ENCODE measurements at regions not wholly inside any gene's neighbourhood (a gene's known extent, or its start where the extent isn't known, plus 50 kb on each side); places are given as distances from the start of the nearest gene placed in this dataset.

DNA sequence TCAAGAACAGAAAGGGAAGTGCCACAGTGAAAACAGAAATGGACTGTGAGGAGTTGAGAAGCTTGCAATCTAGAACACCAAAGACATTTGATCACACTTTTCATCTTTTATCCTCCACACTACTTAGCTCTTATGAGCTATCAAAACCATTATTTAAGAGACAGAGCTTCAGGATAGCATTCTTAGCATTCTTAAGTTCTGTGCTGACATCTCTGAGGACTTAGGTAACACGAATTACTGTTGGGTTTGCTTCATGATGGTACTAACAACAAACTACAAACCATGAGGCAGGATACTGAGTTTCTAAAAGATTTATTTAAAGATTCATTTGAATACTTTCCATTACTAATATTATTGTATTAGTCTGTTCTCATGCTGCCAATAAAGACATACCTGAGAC is 1038.6 kb downstream of the TUSC7 start:
- TF ChIP-seq, protein P1, sequence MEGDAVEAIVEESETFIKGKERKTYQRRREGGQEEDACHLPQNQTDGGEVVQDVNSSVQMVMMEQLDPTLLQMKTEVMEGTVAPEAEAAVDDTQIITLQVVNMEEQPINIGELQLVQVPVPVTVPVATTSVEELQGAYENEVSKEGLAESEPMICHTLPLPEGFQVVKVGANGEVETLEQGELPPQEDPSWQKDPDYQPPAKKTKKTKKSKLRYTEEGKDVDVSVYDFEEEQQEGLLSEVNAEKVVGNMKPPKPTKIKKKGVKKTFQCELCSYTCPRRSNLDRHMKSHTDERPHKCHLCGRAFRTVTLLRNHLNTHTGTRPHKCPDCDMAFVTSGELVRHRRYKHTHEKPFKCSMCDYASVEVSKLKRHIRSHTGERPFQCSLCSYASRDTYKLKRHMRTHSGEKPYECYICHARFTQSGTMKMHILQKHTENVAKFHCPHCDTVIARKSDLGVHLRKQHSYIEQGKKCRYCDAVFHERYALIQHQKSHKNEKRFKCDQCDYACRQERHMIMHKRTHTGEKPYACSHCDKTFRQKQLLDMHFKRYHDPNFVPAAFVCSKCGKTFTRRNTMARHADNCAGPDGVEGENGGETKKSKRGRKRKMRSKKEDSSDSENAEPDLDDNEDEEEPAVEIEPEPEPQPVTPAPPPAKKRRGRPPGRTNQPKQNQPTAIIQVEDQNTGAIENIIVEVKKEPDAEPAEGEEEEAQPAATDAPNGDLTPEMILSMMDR (IDR thresholded peaks at IDR 0.05; ENCODE audit: low read depth, low read length), result no peak
- no peak for DNase-seq (ENCODE audit: low read depth, low spot score)
- H3K4me3 ChIP-seq (ENCODE audit: low read depth, low read length), result no peak overlapping the region
- in situ Hi-C loops (cut with HindIII; ENCODE audit: low sequenced_read_pairs), result no loop called here

DNA sequence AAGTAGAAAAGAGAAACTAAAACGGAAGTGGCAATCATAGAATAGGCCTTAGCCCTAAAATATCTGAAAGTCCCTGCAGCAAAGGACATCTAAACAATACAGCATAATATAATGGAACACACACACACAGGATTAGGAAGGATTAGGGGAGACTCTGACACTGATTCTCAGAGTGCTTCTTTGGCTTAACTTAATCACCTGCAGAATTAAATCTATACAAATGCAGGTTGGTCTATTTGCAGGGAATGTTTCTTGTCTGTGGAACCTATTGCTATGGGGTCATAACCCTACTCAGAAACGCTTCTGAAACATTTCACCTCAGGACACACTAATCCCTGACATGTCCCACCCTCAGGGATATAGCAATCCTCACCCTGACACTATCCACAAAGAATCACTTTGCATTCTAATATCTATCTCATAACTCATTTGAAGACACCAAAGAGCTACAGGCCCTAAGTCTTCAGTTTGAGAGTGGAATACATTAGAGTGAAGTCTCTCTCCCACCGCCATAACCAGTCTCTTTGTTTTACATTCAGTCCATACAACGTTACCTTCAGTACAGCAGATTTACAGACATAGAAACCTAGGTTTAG is 1041.2 kb downstream of the TUSC7 start:
- no peak overlapping the region for H3K4me3 ChIP-seq (ENCODE audit: low read depth, low read length)
- DNase-seq (ENCODE audit: low read depth, low spot score), result no peak
- in situ Hi-C loops (cut with HindIII; ENCODE audit: low sequenced_read_pairs), result no loop called here
- TF ChIP-seq, protein P1 (IDR thresholded peaks at IDR 0.05; ENCODE audit: low read depth, low read length), result no peak

DNA sequence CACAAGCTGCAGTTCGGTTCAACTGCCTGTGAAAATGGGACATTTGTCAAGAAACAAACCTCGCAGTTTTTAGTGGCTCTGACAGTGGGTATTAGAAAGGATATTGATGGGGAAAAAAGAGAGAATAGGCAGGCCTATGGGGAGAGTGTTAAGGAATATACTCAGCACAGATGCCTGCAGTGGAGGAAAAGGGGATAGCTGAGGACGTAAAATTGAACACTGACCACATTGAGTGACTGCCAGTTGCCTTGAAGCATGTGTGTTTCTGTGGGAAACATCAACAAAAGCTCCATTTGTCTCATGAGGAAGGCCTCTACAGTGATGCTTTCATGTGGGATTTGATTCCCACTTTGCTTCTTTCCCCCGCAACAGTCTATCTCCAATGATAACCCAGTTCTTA is 1042.1 kb downstream of the TUSC7 start:
- in situ Hi-C loops (cut with HindIII; ENCODE audit: low sequenced_read_pairs), result no loop called here
- no peak overlapping the region for H3K4me3 ChIP-seq (ENCODE audit: low read depth, low read length)
- TF ChIP-seq, protein P1 (IDR thresholded peaks at IDR 0.05; ENCODE audit: low read depth, low read length), result no peak
- no peak for DNase-seq (ENCODE audit: low read depth, low spot score)

DNA sequence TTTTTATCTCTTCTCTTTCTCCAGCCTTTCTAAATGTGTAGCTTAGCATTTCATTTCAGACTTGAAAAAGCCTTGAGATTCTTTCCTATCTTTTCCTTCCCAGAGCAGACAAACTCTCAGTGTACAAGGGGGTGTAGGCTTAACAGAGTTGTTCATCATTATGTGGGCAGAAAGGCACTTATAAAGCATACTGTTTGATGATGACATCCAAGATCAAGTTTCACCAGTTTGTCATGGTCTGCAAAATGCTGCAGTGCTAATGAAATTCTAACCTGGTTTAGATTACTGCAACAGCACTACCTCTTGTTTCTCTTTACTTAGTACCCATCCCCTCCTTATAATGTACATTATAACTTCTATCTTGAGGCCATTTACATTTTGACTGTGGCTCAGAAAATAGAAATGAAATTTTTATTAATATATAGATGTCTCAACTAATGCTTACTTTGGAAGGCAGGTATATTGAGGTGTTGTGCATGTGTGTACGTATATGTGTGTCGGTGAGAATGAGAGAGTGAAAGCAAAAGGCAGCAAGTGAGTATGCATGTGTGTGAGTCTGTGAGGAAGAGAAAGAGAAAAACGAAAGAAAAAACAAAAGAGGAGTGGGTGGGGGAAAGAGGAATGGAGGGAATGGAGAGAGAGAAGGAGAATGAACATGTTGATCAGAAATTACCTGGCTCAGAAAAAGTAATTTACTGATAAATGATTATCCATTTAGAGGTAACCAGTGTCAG is 1043.6 kb downstream of the TUSC7 start:
- in situ Hi-C loops (cut with HindIII; ENCODE audit: low sequenced_read_pairs), result no loop called here
- peak; percentile 44 for DNase-seq (ENCODE audit: low read depth, low spot score)
- H3K4me3 ChIP-seq (ENCODE audit: low read depth, low read length), result no peak overlapping the region
- TF ChIP-seq, protein P1 (IDR thresholded peaks at IDR 0.05; ENCODE audit: low read depth, low read length), result no peak

DNA sequence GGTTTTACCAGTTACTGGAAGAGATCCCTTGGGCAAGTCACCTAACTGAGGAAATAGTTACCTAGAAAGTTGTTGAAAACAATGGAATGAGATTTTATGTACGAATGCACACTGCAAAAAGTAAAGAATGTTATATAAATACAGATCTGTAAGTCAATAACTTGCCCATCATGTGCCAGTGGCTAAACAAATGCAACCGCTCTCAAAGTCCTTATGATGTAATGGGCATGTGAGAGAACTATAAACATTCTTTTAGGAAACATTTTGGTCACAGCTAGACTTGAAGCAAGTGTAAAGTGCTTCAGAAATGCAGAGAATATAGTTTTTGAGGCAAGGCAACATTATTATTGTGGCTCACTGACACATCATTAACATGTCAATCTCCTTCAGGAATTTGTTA is 1044.5 kb downstream of the TUSC7 start:
- H3K4me3 ChIP-seq (ENCODE audit: low read depth, low read length), result no peak overlapping the region
- TF ChIP-seq, protein P1 (IDR thresholded peaks at IDR 0.05; ENCODE audit: low read depth, low read length), result no peak
- in situ Hi-C loops (cut with HindIII; ENCODE audit: low sequenced_read_pairs), result no loop called here
- no peak for DNase-seq (ENCODE audit: low read depth, low spot score)

DNA sequence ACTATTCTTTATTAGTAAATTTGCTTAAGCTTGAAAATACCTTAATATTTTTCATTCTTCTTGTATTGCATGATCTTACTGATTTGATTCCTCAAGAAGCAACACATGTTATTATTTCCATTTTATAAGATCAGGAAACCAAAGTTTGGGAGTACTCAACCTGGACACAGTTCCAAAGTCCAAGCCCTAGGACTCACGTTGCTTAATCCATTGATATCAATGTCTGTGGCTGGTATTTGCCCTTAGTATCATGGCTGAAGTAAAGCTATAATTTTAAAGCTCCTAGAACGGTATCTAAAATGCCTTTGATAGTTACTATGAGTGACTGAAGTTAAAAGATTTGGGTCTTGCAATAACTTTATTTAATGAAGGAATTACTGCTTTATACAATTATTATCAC is 1045.3 kb downstream of the TUSC7 start:
- no peak for DNase-seq (ENCODE audit: low read depth, low spot score)
- in situ Hi-C loops (cut with HindIII; ENCODE audit: low sequenced_read_pairs), result no loop called here
- TF ChIP-seq, protein P1 (IDR thresholded peaks at IDR 0.05; ENCODE audit: low read depth, low read length), result no peak
- H3K4me3 ChIP-seq (ENCODE audit: low read depth, low read length), result no peak overlapping the region

Data from astrocyte of the spinal cord (primary cell).